Cerebellar cortex (tissue), 1 donor: ENCODE measurements at regions not wholly inside any gene's neighbourhood (a gene's known extent, or its start where the extent isn't known, plus 50 kb on each side); places are given as distances from the start of the nearest gene placed in this dataset.

Experiments used
- DNase-seq: peaks from one replicate; pipeline ENCODE4 v3.0.0-alpha.2; 2015; ENCODE audit warnings: low spot score

GRCh38 chr11:119473901-119474681 lies 51.1 kb upstream of the THY1 start:
- no peak for DNase-seq

- no peak for DNase-seq
These were observed 50.3 kb upstream of the THY1 start for GRCh38 chr11:119473226-119473625.

- no peak for DNase-seq
These were observed 49.9 kb upstream of the THY1 start for GRCh38 chr11:119472856-119473222.
